HEK293 (cell line): ENCODE measurements at regions not wholly inside any gene's neighbourhood (a gene's known extent, or its start where the extent isn't known, plus 50 kb on each side); places are given as distances from the start of the nearest gene placed in this dataset.

Source experiments
- CTCF ChIP-seq: fragments of 450-650 bp; formaldehyde crosslinking; IDR thresholded peaks from 2 replicates; pipeline ENCODE4 v1.5.1; 2016; ENCODE audit warnings: missing biosample characterization, missing genetic modification characterization
- HOXA7 ChIP-seq: sonication (generic); formaldehyde crosslinking; IDR thresholded peaks from 2 replicates; pipeline ENCODE4 v1.8.1; 2022; ENCODE audit warnings: missing genetic modification reagents, borderline replicate concordance
- PRDM10 ChIP-seq: fragments of 450-650 bp; formaldehyde crosslinking; IDR thresholded peaks from 2 replicates; pipeline ENCODE4 v1.5.1; 2016; ENCODE audit warnings: missing biosample characterization, missing genetic modification characterization
- REST ChIP-seq: fragments of 450-650 bp; formaldehyde crosslinking; IDR thresholded peaks from 2 replicates; pipeline ENCODE4 v1.5.1; 2016; ENCODE audit warnings: missing biosample characterization, missing genetic modification characterization
- YY1 ChIP-seq: fragments of 450-650 bp; formaldehyde crosslinking; IDR thresholded peaks from 2 replicates; pipeline ENCODE4 v1.5.1; 2018; ENCODE audit warnings: missing biosample characterization, missing genetic modification characterization
- ZBTB49 ChIP-seq: fragments of 450-650 bp; formaldehyde crosslinking; IDR thresholded peaks from 2 replicates; pipeline ENCODE4 v1.5.1; 2016; ENCODE audit warnings: missing biosample characterization, missing genetic modification characterization, low read depth
- ZNF155 ChIP-seq: fragments of 450-650 bp; formaldehyde crosslinking; IDR thresholded peaks from 2 replicates; pipeline ENCODE4 v1.5.1; 2016; ENCODE audit warnings: missing biosample characterization, missing genetic modification characterization
- ZNF24 ChIP-seq: fragments of 450-650 bp; formaldehyde crosslinking; IDR thresholded peaks from 2 replicates; pipeline ENCODE4 v1.5.1; 2016; ENCODE audit warnings: missing biosample characterization, missing genetic modification characterization
- ZNF37A ChIP-seq: fragments of 450-650 bp; IDR thresholded peaks from 2 replicates; pipeline ENCODE4 v1.5.1; 2018; ENCODE audit warnings: missing biosample characterization, missing genetic modification characterization
- ZNF518A ChIP-seq: fragments of 450-650 bp; formaldehyde crosslinking; conservative IDR thresholded peaks from 2 replicates; pipeline ENCODE4 v1.5.1; 2016; ENCODE audit warnings: low read depth, missing biosample characterization, missing genetic modification characterization
- ZNF529 ChIP-seq: fragments of 450-650 bp; formaldehyde crosslinking; IDR thresholded peaks from 2 replicates; pipeline ENCODE4 v1.5.1; 2017; ENCODE audit warnings: missing genetic modification characterization, missing biosample characterization; ENCODE audit not compliant: insufficient replicate concordance

GRCh38 chr6:146912730-146913685 lies 291.2 kb upstream of the STXBP5 start:
- TF ChIP-seq CTCF (tag by site-specific recombination): no peak
- TF ChIP-seq ZNF155 (tag by site-specific recombination): no peak
- no peak for TF ChIP-seq PRDM10 (tag by site-specific recombination)
- TF ChIP-seq YY1 (tag by site-specific recombination): no peak
- no peak for TF ChIP-seq ZNF24 (tag by site-specific recombination)
- TF ChIP-seq ZNF37A: no peak
- no peak for TF ChIP-seq HOXA7
- no peak for TF ChIP-seq REST
- TF ChIP-seq ZBTB49 (tag by site-specific recombination): no peak
- TF ChIP-seq ZNF529 (tag by site-specific recombination): no peak
- no peak for TF ChIP-seq ZNF518A
